HEK293 (cell line): ENCODE measurements at regions not wholly inside any gene's neighbourhood (a gene's known extent, or its start where the extent isn't known, plus 50 kb on each side); places are given as distances from the start of the nearest gene placed in this dataset.

Experiments used
- CTCF ChIA-PET: fragments of 350-600 bp; formaldehyde crosslinking; extraction: SDS; loops from one replicate; lab custom pipeline; 2021; ENCODE audit warnings: antibody characterized with exemption; lab: Yijun Ruan, JAX
- POLR2A ChIA-PET: fragments of 300-600 bp; formaldehyde crosslinking; extraction: SDS; loops from one replicate; lab custom pipeline; 2020; ENCODE audit warnings: antibody characterized with exemption, inconsistent platforms; lab: Yijun Ruan, JAX
- H3K27ac ChIP-seq: fragments of 200-500 bp; sonication (Bioruptor generic); 2 replicates; pipeline ENCODE4 v1.5.1; 2014; ENCODE audit warnings: low read depth, low read length, control low read depth, inconsistent platforms; ENCODE audit errors: extremely low read depth
- H3K36me3 ChIP-seq, 2 experiments: fragments of 200-500 bp in 1 of 2; sonication (Bioruptor generic) in 1 of 2; 1 replicate in 1 of 2; 2 replicates in 1 of 2; pipeline ENCODE4 v1.5.1; 2014 to 2017; ENCODE audit warnings: inconsistent platforms in 2 of 2, low read length in 2 of 2; ENCODE audit not compliant: control insufficient read depth in 2 of 2, insufficient read depth in 1 of 2
- H3K4me1 ChIP-seq: fragments of 200-500 bp; sonication (Bioruptor generic); 2 replicates; pipeline ENCODE4 v1.5.1; 2014; ENCODE audit warnings: mild to moderate bottlenecking, low read length, inconsistent platforms; ENCODE audit not compliant: control insufficient read depth, insufficient read depth
- H3K4me3 ChIP-seq: 2 replicates; pipeline ENCODE4 v1.5.1; 2011; ENCODE audit warnings: low read depth, mild to moderate bottlenecking, control low read depth, low read length, moderate library complexity
- H3K9me3 ChIP-seq: fragments of 200-500 bp; sonication (Bioruptor generic); 2 replicates; pipeline ENCODE4 v1.5.1; 2014; ENCODE audit warnings: low read depth, low read length, inconsistent platforms; ENCODE audit not compliant: control insufficient read depth, insufficient read depth
- KLF1 ChIP-seq: fragments of 450-650 bp; formaldehyde crosslinking; IDR thresholded peaks from 2 replicates; pipeline ENCODE4 v1.5.1; 2016; ENCODE audit warnings: missing biosample characterization, missing genetic modification characterization
- KLF16 ChIP-seq: fragments of 450-650 bp; formaldehyde crosslinking; IDR thresholded peaks from 2 replicates; pipeline ENCODE4 v1.5.1; 2017; ENCODE audit warnings: missing biosample characterization, missing genetic modification characterization
- KLF9 ChIP-seq: fragments of 450-650 bp; formaldehyde crosslinking; IDR thresholded peaks from 2 replicates; pipeline ENCODE4 v1.5.1; 2016; ENCODE audit warnings: missing biosample characterization, missing genetic modification characterization, low read depth
- ZBTB48 ChIP-seq: fragments of 450-650 bp; formaldehyde crosslinking; IDR thresholded peaks from 2 replicates; pipeline ENCODE4 v1.5.1; 2016; ENCODE audit warnings: missing biosample characterization, missing genetic modification characterization
- ZFP37 ChIP-seq: fragments of 450-650 bp; formaldehyde crosslinking; IDR thresholded peaks from 2 replicates; pipeline ENCODE4 v1.5.1; 2016; ENCODE audit warnings: missing biosample characterization, missing genetic modification characterization
- ZNF184 ChIP-seq: fragments of 450-650 bp; IDR thresholded peaks from 2 replicates; pipeline ENCODE4 v1.5.1; 2018; ENCODE audit warnings: missing biosample characterization, mild to moderate bottlenecking, missing genetic modification characterization
- ZNF473 ChIP-seq: fragments of 450-650 bp; formaldehyde crosslinking; IDR thresholded peaks from 2 replicates; pipeline ENCODE4 v1.5.1; 2017; ENCODE audit warnings: missing biosample characterization, missing genetic modification characterization
- ZNF48 ChIP-seq: fragments of 450-650 bp; formaldehyde crosslinking; IDR thresholded peaks from 2 replicates; pipeline ENCODE4 v1.5.1; 2016; ENCODE audit warnings: missing biosample characterization, missing genetic modification characterization
- ZNF514 ChIP-seq: fragments of 450-650 bp; formaldehyde crosslinking; IDR thresholded peaks from 2 replicates; pipeline ENCODE4 v1.5.1; 2016; ENCODE audit warnings: missing biosample characterization, missing genetic modification characterization
- ZNF768 ChIP-seq: fragments of 450-650 bp; formaldehyde crosslinking; IDR thresholded peaks from 2 replicates; pipeline ENCODE4 v1.5.1; 2018; ENCODE audit warnings: missing biosample characterization, mild to moderate bottlenecking, missing genetic modification characterization
- ZSCAN30 ChIP-seq: fragments of 450-650 bp; IDR thresholded peaks from 2 replicates; pipeline ENCODE4 v1.5.1; 2018; ENCODE audit warnings: missing biosample characterization, mild to moderate bottlenecking, missing genetic modification characterization, moderate library complexity
- TF ChIP-seq, protein P1 (sequence below): fragments of 450-650 bp; formaldehyde crosslinking; IDR thresholded peaks from 2 replicates; pipeline ENCODE4 v1.5.1; 2016; ENCODE audit warnings: missing biosample characterization, missing genetic modification characterization
- TF ChIP-seq, protein P2 (sequence below): fragments of 450-650 bp; formaldehyde crosslinking; conservative IDR thresholded peaks from 2 replicates; pipeline ENCODE4 v1.5.1; 2016; ENCODE audit warnings: low read depth, missing biosample characterization, missing genetic modification characterization
- TF ChIP-seq, protein P3 (sequence below): fragments of 450-650 bp; formaldehyde crosslinking; IDR thresholded peaks from 2 replicates; pipeline ENCODE4 v1.5.1; 2016; ENCODE audit warnings: missing biosample characterization, missing genetic modification characterization
- TF ChIP-seq, protein P4 (sequence below): fragments of 450-650 bp; formaldehyde crosslinking; IDR thresholded peaks from 2 replicates; pipeline ENCODE4 v1.5.1; 2017; ENCODE audit warnings: missing biosample characterization, missing genetic modification characterization
- TF ChIP-seq, protein P5 (sequence below): fragments of 450-650 bp; formaldehyde crosslinking; IDR thresholded peaks from 2 replicates; pipeline ENCODE4 v1.5.1; 2017; ENCODE audit warnings: missing biosample characterization, missing genetic modification characterization
- TF ChIP-seq, protein P6 (sequence below): fragments of 450-650 bp; formaldehyde crosslinking; IDR thresholded peaks from 2 replicates; pipeline ENCODE4 v1.5.1; 2016; ENCODE audit warnings: missing biosample characterization, missing genetic modification characterization

DNA sequence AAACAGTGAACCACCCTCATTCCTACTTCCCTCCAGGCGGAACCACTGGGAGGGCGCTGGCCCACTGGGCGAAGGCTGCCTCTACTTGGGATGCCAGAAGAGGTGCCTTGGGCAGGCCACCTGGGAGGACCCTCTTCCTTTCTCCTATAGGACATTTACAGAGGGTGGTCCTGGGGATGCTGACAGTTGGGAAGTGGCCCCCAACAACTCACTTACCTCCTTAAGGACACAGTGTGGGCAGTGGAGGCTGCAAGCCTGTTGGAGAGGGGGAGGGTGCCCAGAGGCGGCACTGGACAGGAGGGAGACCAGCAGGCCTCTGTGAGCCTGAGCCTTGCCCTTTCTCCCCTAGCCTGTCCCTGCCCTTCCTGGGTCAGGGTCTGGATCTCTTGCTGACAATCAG lies 346.4 kb upstream of the HS6ST1 start:
- Histone ChIP-seq H3K4me3 (no peak overlapping the region), H3K9me3 (no peaks in the 10 kb centered on the region), H3K27ac (no peak overlapping the region), H3K4me1 (no peaks in the 10 kb centered on the region), H3K36me3 (no peaks in the 10 kb centered on the region)
- ChIA-PET CTCF (no interaction called here), POLR2A (no interaction called here)
- TF ChIP-seq ZNF514, result no peak
- no peak for TF ChIP-seq ZFP37 (tag by site-specific recombination)

DNA sequence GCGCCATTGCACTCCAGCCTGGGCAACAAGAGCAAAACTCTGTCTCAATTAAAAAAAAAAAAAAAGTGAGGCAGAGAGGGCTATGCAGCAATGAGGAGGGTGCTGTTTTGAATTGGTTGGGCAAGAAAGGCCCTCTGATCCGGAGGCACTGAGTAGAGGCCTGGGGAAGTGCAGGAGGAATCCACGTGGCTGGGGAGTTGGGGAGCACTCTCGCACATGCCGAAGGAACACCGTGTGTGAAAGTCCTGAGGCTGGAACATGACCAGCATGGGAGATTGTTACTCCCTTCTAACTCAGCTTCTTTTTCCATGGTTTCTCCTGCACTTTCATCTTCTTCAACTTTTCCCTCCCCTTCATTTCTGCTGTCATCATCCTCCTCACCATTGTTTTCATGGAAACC lies 347.9 kb upstream of the HS6ST1 start:
- Histone ChIP-seq H3K36me3 (no peaks in the 10 kb centered on the region), H3K27ac (no peak overlapping the region), H3K4me3 (no peak overlapping the region), H3K4me1 (no peaks in the 10 kb centered on the region), H3K9me3 (no peaks in the 10 kb centered on the region)
- no peak for TF ChIP-seq ZNF473
- TF ChIP-seq, protein P1, sequence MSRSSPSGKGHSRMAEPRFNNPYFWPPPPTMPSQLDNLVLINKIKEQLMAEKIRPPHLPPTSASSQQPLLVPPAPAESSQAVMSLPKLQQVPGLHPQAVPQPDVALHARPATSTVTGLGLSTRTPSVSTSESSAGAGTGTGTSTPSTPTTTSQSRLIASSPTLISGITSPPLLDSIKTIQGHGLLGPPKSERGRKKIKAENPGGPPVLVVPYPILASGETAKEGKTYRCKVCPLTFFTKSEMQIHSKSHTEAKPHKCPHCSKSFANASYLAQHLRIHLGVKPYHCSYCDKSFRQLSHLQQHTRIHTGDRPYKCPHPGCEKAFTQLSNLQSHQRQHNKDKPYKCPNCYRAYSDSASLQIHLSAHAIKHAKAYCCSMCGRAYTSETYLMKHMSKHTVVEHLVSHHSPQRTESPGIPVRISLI (tag by site-specific recombination), result no peak
- TF ChIP-seq, protein P2, sequence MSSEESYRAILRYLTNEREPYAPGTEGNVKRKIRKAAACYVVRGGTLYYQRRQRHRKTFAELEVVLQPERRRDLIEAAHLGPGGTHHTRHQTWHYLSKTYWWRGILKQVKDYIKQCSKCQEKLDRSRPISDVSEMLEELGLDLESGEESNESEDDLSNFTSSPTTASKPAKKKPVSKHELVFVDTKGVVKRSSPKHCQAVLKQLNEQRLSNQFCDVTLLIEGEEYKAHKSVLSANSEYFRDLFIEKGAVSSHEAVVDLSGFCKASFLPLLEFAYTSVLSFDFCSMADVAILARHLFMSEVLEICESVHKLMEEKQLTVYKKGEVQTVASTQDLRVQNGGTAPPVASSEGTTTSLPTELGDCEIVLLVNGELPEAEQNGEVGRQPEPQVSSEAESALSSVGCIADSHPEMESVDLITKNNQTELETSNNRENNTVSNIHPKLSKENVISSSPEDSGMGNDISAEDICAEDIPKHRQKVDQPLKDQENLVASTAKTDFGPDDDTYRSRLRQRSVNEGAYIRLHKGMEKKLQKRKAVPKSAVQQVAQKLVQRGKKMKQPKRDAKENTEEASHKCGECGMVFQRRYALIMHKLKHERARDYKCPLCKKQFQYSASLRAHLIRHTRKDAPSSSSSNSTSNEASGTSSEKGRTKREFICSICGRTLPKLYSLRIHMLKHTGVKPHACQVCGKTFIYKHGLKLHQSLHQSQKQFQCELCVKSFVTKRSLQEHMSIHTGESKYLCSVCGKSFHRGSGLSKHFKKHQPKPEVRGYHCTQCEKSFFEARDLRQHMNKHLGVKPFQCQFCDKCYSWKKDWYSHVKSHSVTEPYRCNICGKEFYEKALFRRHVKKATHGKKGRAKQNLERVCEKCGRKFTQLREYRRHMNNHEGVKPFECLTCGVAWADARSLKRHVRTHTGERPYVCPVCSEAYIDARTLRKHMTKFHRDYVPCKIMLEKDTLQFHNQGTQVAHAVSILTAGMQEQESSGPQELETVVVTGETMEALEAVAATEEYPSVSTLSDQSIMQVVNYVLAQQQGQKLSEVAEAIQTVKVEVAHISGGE (tag by site-specific recombination), result no peak
- TF ChIP-seq ZSCAN30, result no peak
- no peak for TF ChIP-seq ZBTB48 (tag by site-specific recombination)
- no peak for TF ChIP-seq ZNF184
- no peak for TF ChIP-seq KLF9 (tag by site-specific recombination)
- TF ChIP-seq KLF16 (tag by site-specific recombination), result no peak
- TF ChIP-seq, protein P3, sequence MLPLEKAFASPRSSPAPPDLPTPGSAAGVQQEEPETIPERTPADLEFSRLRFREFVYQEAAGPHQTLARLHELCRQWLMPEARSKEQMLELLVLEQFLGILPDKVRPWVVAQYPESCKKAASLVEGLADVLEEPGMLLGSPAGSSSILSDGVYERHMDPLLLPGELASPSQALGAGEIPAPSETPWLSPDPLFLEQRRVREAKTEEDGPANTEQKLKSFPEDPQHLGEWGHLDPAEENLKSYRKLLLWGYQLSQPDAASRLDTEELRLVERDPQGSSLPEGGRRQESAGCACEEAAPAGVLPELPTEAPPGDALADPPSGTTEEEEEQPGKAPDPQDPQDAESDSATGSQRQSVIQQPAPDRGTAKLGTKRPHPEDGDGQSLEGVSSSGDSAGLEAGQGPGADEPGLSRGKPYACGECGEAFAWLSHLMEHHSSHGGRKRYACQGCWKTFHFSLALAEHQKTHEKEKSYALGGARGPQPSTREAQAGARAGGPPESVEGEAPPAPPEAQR (tag by site-specific recombination), result no peak
- no peak for TF ChIP-seq ZNF768 (tag by site-specific recombination)
- TF ChIP-seq, protein P4, sequence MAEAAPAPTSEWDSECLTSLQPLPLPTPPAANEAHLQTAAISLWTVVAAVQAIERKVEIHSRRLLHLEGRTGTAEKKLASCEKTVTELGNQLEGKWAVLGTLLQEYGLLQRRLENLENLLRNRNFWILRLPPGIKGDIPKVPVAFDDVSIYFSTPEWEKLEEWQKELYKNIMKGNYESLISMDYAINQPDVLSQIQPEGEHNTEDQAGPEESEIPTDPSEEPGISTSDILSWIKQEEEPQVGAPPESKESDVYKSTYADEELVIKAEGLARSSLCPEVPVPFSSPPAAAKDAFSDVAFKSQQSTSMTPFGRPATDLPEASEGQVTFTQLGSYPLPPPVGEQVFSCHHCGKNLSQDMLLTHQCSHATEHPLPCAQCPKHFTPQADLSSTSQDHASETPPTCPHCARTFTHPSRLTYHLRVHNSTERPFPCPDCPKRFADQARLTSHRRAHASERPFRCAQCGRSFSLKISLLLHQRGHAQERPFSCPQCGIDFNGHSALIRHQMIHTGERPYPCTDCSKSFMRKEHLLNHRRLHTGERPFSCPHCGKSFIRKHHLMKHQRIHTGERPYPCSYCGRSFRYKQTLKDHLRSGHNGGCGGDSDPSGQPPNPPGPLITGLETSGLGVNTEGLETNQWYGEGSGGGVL, result no peak
- TF ChIP-seq ZNF48 (tag by site-specific recombination), result no peak
- TF ChIP-seq KLF1 (tag by site-specific recombination), result no peak
- TF ChIP-seq, protein P5, sequence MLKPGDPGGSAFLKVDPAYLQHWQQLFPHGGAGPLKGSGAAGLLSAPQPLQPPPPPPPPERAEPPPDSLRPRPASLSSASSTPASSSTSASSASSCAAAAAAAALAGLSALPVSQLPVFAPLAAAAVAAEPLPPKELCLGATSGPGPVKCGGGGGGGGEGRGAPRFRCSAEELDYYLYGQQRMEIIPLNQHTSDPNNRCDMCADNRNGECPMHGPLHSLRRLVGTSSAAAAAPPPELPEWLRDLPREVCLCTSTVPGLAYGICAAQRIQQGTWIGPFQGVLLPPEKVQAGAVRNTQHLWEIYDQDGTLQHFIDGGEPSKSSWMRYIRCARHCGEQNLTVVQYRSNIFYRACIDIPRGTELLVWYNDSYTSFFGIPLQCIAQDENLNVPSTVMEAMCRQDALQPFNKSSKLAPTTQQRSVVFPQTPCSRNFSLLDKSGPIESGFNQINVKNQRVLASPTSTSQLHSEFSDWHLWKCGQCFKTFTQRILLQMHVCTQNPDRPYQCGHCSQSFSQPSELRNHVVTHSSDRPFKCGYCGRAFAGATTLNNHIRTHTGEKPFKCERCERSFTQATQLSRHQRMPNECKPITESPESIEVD (tag by site-specific recombination), result no peak
- no peak for TF ChIP-seq ZNF514
- TF ChIP-seq, protein P6, sequence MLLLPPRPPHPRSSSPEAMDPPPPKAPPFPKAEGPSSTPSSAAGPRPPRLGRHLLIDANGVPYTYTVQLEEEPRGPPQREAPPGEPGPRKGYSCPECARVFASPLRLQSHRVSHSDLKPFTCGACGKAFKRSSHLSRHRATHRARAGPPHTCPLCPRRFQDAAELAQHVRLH (tag by site-specific recombination), result no peak
- POLR2A ChIA-PET, result no interaction called here
- CTCF ChIA-PET, result interaction anchor here (0.7 to 1.2 kb wide), 2 partner anchors 70 to 497 kb away, joined by 3 read pairs; no protein-coding TSS in a partner anchor
